ENCODE measurements at regions not wholly inside any gene's neighbourhood (a gene's known extent, or its start where the extent isn't known, plus 50 kb on each side); places are given as distances from the start of the nearest gene placed in this dataset.

DNA sequence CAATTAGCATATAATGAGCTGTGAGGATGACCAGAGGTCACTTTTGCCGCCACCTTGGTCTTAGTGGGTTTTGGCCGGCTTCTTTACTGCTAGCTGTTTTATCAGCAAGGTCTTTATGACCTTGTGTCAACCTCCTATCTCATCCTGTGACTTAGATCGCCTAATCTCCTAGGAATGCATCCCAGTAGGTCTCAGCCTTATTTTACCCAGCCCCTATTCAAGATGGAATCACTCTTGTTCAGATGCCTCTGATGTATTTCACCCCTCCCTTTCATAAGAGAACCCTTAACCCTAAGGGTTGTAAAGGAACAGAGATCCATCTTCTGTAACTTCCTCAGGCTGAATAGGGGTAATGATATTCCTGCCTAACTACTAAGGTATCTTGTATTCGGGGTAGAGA is 58.9 kb upstream of the PALMD start:
- DNase-seq = no peak

GRCh38 chr1:99589186-99589636 is 56.7 kb upstream of the PALMD start:
- no peak for DNase-seq

GRCh38 chr1:99590578-99591209 is 55.2 kb upstream of the PALMD start:
- DNase-seq = no peak

DNA sequence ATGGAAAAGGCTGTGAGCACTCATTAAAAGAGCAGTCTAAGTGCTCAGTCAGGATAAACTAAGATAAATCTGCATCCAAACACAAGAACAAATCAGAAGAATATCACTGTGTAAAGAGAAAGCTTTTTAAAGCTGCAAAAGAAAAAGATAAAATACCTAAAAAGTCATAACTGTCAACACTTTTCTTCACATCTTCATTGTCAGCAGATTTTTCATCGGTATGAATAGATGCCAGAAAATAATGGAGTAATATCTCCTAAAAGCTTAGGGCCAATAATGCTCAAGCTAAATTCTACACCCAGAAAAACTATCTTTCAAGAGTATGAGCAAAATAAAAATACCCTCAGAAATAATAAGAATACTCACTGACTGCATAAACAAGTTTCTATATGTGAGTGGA is 54.0 kb upstream of the PALMD start:
- DNase-seq = no peak

- DNase-seq = no peak
Measured at GRCh38 chr1:99594205-99594604, 51.7 kb upstream of the PALMD start.

GRCh38 chr1:99595041-99595440 is 50.9 kb upstream of the PALMD start:
- DNase-seq = no peak

DNA sequence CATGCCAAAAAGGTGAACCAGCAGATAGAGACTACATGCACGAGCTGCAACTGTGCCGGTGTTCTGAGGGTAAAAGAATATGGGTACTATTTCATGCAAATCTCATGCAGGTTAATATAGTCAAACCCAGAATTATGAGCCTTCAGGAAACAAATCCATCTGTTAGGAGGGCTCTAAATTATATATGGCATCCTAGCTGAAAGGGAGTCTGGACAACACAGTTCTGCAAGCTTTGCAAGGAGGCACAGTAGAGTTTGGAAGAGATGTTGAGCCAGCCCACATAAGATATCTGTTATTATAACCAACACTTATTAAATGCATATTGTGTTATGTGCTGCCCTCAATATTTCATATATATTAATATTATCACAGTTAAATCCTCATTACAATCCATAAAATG is 50.5 kb upstream of the PALMD start:
- DNase-seq = no peak
